Thyroid gland (tissue), 4 donors: ENCODE measurements at regions not wholly inside any gene's neighbourhood (a gene's known extent, or its start where the extent isn't known, plus 50 kb on each side); places are given as distances from the start of the nearest gene placed in this dataset.
"Not testable (repeated sequence)": the region's sequence is repeated elsewhere in the genome, so short reads cannot be mapped to it uniquely, and the experiment has no call there.

Experiments
- DNase-seq, 2 donors: peaks; one replicate each; pipeline ENCODE4 v3.0.0-alpha.2; 2019
- H3K27ac ChIP-seq, 3 donors: fragments of 200-600 bp; sonication (generic); 1 replicate in 2 of 3; 2 replicates in 1 of 3; pipeline ENCODE4 v1.5.1; 2016 to 2019; ENCODE audit warnings: mild to moderate bottlenecking in 1 of 3, moderate library complexity in 1 of 3
- H3K27me3 ChIP-seq: fragments of 200-600 bp; sonication (generic); one replicate; pipeline ENCODE4 v1.5.1; 2019
- H3K36me3 ChIP-seq, 2 donors: fragments of 200-600 bp; sonication (generic); one replicate each; pipeline ENCODE4 v1.5.1; 2016 to 2019
- H3K4me1 ChIP-seq, 2 donors: fragments of 200-600 bp; sonication (generic); one replicate each; pipeline ENCODE4 v1.5.1; 2017 to 2019
- H3K4me3 ChIP-seq, 3 donors: fragments of 200-600 bp; sonication (generic); replicated peaks in 1 of 3; 1 replicate in 2 of 3; 2 replicates in 1 of 3; pipeline ENCODE4 v1.5.1; 2016; ENCODE audit warnings: mild to moderate bottlenecking in 1 of 3
- H3K9me3 ChIP-seq: fragments of 200-600 bp; sonication (generic); one replicate; pipeline ENCODE4 v1.5.1; 2017
- CTCF ChIP-seq, 6 experiments: fragments of 200-600 bp in 3 of 6; fragments of 450-650 bp in 3 of 6; sonication (generic) in 3 of 6; IDR thresholded peaks; one replicate each; pipeline ENCODE4 v1.5.1; 2016 to 2019; ENCODE audit warnings: antibody characterized with exemption in 6 of 6, mild to moderate bottlenecking in 2 of 6, inconsistent platforms in 1 of 6, moderate library complexity in 1 of 6
- POLR2A ChIP-seq, 2 donors: fragments of 450-650 bp; IDR thresholded peaks; one replicate each; pipeline ENCODE4 v1.6.1; 2017; ENCODE audit warnings: antibody characterized with exemption in 2 of 2, mild to moderate bottlenecking in 2 of 2, moderate library complexity in 1 of 2
- WGBS, 2 donors: methylation state at CpG; one replicate each; pipeline ENCODE4 v1.1.5; 2017; 5-methylcytosine and 5-hydroxymethylcytosine counted together
- intact Hi-C: fragments of 100-400 bp; cut with DNase I; formaldehyde crosslinking; loops from one replicate; pipeline ENCODE4 v1.15.1; 2023

- no peaks in the 10 kb centered on the region for H3K27me3 ChIP-seq
- no peak overlapping the region for H3K4me3 ChIP-seq
- H3K9me3 ChIP-seq = no peaks in the 10 kb centered on the region
- no peak overlapping the region for H3K27ac ChIP-seq
- intact Hi-C loops = no loop called here
- DNase-seq = no peak
- WGBS, 2 donors = 82 to 95% methylated on average over 2 of the region's 2 CpGs
- H3K4me1 ChIP-seq = no peaks in the 10 kb centered on the region
- TF ChIP-seq CTCF (IDR thresholded peaks at IDR 0.05) (no peak), POLR2A (IDR thresholded peaks at IDR 0.05) (no peak)
- H3K36me3 ChIP-seq = no peaks in the 10 kb centered on the region
These were observed 155.8 kb upstream of the ATP11B start for GRCh38 chr3:182637350-182638110.

- TF ChIP-seq CTCF (IDR thresholded peaks at IDR 0.05) (no peak), POLR2A (IDR thresholded peaks at IDR 0.05) (no peak)
- no peaks in the 10 kb centered on the region for H3K27me3 ChIP-seq
- DNase-seq = no peak
- intact Hi-C loops = no loop called here
- H3K27ac ChIP-seq = no peak overlapping the region
- no peaks in the 10 kb centered on the region for H3K4me1 ChIP-seq
- WGBS, 2 donors = 63 to 67% methylated on average over 3 of the region's 3 CpGs
- no peak overlapping the region for H3K4me3 ChIP-seq
- H3K9me3 ChIP-seq = no peaks in the 10 kb centered on the region
- no peaks in the 10 kb centered on the region for H3K36me3 ChIP-seq
These were observed 149.3 kb upstream of the ATP11B start for GRCh38 chr3:182644013-182644412.

GRCh38 chr3:182644790-182645433 is 148.4 kb upstream of the ATP11B start:
- H3K4me1 ChIP-seq = no peaks in the 10 kb centered on the region
- intact Hi-C loops = no loop called here
- no peak for DNase-seq
- no peaks in the 10 kb centered on the region for H3K36me3 ChIP-seq
- no peak overlapping the region for H3K4me3 ChIP-seq
- no peaks in the 10 kb centered on the region for H3K27me3 ChIP-seq
- 87 to 93% methylated on average over 5 of the region's 5 CpGs for WGBS, 2 donors
- TF ChIP-seq POLR2A (IDR thresholded peaks at IDR 0.05) (no peak), CTCF (IDR thresholded peaks at IDR 0.05) (no peak)
- H3K27ac ChIP-seq = no peak overlapping the region
- no peaks in the 10 kb centered on the region for H3K9me3 ChIP-seq

- WGBS, 2 donors = 82 to 91% methylated on average over 3 of the region's 3 CpGs
- Histone ChIP-seq H3K9me3 (no peaks in the 10 kb centered on the region), H3K36me3 (no peaks in the 10 kb centered on the region), H3K4me1 (no peaks in the 10 kb centered on the region), H3K27ac (no peak overlapping the region), H3K4me3 (no peak overlapping the region), H3K27me3 (no peaks in the 10 kb centered on the region)
- intact Hi-C loops = no loop called here
- no peak for TF ChIP-seq POLR2A (IDR thresholded peaks at IDR 0.05)
- no peak for TF ChIP-seq CTCF (IDR thresholded peaks at IDR 0.05)
- no peak for DNase-seq
These were observed 142.7 kb upstream of the ATP11B start for GRCh38 chr3:182650568-182651128.

- WGBS, 2 donors = 58 to 64% methylated on average over 8 of the region's 8 CpGs
- no peaks in the 10 kb centered on the region for H3K4me1 ChIP-seq
- no peak overlapping the region for H3K27ac ChIP-seq
- H3K4me3 ChIP-seq = no peak overlapping the region
- no peaks in the 10 kb centered on the region for H3K27me3 ChIP-seq
- H3K36me3 ChIP-seq = no peaks in the 10 kb centered on the region
- H3K9me3 ChIP-seq = no peaks in the 10 kb centered on the region
- intact Hi-C loops = no loop called here
- DNase-seq = no peak
- TF ChIP-seq POLR2A (IDR thresholded peaks at IDR 0.05) = no peak
- TF ChIP-seq CTCF (IDR thresholded peaks at IDR 0.05) = no peak
These were observed 141.8 kb upstream of the ATP11B start for GRCh38 chr3:182651461-182651860.

GRCh38 chr3:182653065-182653464 is 140.2 kb upstream of the ATP11B start:
- 90 to 100% methylated on average over 1 of the region's 1 CpG for WGBS, 2 donors
- intact Hi-C loops = not testable (repeated sequence)

More at GRCh38 chr3:182653065-182653464, 140.2 kb upstream of the ATP11B start:
- not testable (repeated sequence) for H3K4me1 ChIP-seq, H3K36me3 ChIP-seq, H3K27ac ChIP-seq, H3K9me3 ChIP-seq, DNase-seq, H3K27me3 ChIP-seq, H3K4me3 ChIP-seq
